Fibroblast of gingiva (primary cell): ENCODE measurements at regions not wholly inside any gene's neighbourhood (a gene's known extent, or its start where the extent isn't known, plus 50 kb on each side); places are given as distances from the start of the nearest gene placed in this dataset.

Source experiments
- DNase-seq: peaks from one replicate; pipeline ENCODE4 v3.0.0-alpha.2; 2011; ENCODE audit warnings: low read depth

DNA sequence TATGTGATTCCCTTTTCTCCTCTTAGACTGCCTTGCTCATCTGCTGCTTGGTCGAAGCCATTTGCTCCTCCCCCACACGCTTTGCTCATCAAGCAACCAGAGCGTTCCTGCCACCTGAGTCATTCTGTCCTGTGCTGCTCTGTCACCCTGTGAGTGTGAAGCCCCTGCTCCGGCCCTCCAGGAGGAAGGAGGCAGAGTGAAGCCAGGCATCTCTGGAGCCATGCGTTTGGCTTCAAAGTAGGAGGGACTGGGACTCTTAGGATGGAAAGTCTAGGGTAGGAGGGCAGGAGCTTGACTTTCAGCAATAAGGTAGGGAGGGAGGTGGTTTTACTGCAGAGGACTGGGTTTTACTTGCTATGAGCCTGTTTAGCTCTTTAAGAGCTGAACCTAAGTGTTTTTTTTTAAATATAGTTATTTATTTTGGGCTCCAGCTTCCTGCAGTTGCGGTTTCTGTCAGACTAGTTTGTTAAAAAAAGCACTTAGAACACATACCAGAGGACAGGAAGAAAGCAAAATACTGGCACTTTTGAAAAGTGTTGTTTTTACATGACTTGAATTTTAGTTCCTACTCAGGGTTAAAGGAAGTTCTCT is 63.6 kb downstream of the SPINK2 start:
- peak; percentile 70 for DNase-seq

DNA sequence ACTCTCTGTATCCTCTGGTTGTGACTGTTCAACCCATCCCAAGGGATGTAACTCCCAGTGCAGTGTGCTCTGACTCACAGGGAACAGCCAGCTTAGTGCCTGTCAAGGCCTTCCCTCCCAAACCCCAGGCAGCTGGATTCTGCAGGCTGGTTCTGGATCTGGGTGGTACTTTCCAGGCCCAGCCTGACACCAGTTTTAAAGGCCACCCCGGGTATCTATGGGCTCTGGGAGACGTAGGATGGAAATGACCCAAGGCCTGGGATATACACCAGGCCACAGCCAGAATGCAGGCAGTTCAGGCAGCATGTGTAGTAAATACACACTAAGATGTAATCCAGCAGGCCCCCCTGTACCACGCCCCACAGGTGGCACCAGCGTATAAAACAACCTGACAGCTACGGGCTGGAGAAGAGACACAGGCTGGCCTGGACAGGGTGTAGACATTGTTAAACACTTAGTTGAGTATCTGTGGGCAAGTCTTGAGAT is 64.2 kb downstream of the SPINK2 start:
- DNase-seq = peak; percentile 30

DNA sequence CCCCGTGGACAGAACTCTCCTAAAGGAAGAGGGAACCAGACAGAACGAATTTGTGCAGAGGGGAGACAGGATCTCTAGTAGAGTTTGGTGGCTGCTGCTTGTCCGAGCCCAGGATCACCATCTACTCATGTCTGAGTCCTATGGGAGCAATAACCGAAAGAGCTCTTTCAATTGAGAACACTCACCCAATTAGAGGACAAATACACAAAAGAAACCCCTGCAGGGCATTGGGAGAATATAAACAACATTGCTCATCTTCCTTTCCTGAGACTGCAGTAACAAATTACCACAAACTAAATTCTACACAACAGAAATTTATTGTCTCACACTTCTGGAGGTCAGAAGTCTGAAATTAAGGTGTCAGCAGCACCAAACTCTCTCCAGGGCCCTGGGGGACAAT is 65.6 kb downstream of the SPINK2 start:
- peak; percentile 16 for DNase-seq

DNA sequence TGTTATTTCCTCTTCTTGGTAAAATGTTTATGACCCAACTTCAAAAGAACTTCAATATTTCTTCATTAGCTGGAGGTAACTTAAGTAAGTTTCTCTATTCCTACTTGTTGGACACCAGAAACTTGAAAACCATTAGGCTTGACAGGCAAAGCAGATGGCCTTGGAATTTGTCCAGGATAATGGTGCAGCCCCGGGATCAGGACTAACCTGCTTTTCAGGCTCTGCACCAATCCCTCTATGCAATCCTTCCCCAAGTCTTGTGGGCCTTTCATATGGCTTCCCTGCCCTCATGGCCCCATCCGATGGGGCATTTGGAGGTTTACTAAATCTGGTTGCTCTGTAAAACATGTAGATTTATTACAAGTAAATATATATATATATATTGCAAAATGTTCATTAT is 68.5 kb downstream of the SPINK2 start:
- no peak for DNase-seq

DNA sequence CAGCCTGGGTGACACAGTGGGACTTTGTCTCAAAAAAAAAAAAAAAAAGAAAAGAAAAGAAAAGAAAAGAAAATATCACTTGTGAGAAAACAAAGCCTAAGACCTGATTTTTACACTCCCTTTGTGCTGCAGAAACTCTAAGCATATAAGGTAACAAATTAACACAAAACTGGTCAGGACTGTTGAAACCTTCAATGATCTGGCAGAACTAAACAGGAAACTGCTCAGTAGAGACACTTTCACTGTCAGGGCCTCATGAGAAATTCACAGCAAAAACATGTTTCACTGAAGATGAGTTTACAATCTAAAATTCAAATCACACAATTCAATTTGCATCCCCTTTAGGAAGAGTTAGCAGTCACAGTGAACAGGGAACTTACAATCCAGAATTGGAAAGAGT is 69.1 kb upstream of the HOPX start:
- no peak for DNase-seq

DNA sequence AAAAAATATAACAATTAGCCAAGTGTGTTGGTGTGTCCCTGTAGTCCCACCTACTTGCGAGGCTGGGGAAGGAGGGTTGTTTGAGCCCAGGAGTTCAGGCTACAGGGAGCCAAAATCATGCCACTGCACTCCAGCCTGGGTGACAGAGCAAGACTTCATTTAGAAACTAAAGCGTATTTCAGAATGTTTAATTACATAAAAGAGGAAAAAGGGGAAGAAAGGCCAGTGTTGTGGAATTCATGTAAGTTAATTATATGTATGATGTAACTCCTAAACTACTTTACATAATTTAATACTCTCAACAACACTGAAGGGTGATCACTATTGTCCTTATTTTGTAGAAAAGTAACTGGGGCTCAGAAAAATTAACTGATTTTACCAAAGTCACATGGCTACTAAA is 67.2 kb upstream of the HOPX start:
- DNase-seq = no peak

DNA sequence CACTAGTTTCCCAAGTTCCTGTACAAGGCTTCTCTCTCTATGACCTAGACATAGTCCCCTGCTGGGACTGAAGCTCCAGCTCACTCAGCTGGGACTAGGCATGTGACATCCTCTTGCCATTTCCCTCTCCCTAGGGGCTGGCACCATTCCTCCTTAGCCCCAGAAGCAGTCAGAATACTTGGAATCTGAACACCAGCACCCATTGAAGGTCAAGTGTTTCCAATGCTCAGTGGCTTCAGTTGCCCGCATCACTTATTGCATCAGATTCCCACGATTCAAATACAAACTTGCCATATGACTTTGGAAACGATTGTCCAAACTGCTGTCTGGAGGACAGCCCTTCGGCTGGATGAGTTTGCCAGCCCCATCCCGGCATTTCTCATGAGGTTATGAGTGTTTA is 65.5 kb upstream of the HOPX start:
- no peak for DNase-seq

DNA sequence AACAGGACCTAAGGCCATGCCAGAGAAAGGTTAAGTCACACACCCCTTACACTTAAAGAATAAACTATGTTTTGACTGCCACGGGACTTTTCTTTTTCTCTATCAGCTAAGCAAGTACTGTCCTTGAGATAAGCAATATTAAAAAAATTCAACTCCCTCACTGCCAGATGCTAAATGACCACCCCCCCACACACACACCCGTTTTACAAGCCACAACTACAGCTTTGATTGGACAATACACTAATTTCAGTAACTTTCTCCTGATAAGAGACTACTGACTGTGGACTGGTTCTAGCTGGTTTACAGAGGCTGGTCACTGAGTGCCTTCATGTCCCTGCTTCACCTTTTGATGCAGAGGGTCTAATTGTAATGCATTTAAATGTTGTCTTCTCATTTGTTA is 63.9 kb upstream of the HOPX start:
- no peak for DNase-seq

DNA sequence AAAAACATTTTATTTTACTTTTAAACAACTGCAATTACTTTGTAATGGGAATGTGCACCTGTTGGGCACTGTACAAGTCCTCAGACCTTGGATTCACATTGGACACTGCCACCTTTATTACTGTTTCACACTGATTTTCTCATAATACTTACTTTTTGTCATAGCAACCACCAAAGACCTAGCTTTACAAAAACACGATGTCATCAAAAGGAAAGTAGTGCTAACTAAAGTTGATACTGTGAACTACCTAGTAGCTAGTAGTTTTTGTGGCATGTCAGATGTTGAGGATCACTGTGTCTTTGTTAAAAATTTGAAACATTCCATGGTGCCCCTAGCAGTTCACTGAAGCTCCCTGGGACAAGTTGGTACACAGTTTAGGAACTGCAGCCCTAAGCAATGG is 62.9 kb upstream of the HOPX start:
- no peak for DNase-seq

DNA sequence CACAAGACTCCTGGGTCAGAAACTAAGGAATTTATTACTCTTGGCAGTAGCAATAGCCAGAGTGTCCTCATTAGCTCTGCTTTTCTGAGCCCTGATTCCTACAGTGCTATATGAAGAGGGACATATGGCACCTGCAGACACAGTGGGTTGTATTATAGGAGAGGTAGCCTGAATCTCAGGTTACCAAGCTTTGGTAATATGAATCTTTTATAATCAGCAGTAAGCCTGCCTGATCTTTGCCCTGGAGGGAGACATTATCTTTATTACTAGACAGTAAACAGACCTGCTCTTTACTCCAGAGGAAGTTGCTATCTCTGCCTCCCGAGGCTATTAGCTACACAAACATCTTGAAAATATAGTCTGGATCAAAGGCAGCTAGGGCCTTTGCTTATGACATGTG is 62.5 kb upstream of the HOPX start:
- DNase-seq = no peak

DNA sequence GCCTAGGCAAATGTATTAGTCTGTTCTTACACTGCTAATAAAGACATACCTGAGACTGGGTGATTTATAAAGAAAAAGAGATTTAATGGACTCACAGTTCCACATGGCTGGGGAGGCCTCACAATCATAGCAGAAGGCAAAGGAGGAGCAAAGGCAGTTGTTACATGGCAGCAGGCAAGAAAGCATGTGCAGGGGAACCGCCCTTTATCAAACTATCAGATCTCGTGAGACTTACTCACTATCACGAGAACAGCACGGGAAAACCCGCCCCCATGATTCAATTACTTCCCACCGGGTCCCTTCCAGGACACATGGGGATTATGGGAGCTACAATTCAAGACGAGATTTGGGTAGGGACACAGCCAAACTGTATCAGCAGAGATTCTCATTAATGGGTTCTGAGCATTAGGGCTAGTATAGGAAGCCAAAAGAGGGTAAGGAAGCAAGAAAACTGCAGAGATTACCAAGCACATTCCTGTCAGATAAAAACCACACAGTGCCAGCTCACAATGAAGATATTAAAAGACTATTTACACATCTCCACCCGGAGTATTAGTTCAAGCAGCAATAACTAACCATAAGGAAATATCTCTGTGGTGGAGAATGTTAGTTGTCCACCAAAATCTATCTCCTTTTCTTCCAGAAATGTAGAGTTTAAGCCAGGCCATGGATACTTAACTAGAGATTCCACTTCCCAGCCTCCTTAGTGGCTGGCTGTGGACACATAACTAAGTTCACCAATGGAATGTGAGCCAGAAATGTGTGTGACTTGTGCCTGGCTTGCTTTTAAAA is 61.2 kb upstream of the HOPX start:
- DNase-seq = no peak

DNA sequence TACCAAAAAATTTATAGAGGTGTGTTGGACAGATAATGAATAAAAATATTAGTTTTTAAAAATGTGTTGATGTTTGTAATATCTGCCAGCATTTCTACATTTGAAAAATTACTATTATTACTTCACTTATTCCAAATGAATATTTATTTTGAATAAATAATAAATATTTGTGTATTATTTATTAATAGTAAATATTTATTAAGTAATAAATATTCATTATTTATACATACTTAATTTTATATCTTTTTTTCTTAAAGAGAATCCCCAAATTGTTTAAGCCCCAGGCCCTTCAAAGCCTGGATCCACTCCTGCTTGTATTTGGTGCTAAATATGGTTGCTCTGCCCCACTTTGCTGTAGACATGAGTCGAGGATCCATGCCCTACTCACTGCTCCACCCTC is 60.5 kb upstream of the HOPX start:
- no peak for DNase-seq

DNA sequence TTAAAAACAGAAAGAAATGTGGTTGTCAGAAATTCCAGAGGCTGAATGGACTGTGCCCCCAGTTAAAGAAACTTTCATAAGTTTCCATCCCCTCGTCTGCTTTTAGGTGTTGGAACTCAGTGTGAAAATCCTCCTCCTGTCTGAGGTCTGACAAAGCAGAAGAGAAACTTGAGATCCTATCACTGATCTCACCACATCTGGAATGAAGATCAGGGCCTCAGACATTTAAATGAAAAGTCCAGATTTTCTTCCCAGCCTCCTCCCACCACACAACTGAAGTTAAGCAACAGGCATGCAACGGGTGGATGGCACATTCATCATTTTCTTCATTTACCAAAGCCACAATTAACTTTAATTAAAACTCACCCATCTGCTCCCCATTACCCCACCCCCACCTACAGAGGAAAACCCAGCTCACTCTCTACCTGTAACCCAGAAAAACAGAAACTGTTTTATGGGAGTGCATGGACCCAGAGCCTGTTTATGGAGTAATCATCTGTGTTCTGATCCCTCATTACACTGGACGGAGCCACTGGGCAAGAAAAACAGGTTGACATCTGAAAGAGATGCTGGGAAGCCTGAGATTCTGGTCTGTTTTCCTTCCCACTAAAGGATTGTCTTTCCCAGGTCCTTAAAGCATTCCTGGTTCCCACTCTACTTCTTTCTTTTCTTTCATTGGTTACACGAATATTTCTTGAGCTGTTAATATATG is 58.1 kb upstream of the HOPX start:
- DNase-seq = peak; percentile 35

DNA sequence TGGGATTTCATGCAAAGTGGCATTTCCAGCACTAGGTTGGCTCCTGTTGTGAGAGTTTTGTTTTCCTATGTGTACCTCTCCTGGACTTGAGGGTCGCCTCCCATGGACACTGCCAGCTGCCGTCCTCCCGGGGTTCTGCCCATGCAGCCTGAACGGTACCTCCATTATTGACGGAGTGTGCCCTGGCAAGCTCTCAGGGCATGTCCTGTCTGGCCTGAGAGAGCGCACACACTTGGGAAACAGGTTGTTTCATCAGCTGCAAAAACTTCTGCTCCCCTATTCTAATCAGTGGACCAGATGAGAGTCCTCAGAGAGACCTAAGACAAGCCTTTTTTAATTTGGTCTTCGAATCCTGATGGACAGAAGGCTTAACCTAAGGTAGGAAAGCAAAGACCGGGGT is 56.6 kb upstream of the HOPX start:
- no peak for DNase-seq

DNA sequence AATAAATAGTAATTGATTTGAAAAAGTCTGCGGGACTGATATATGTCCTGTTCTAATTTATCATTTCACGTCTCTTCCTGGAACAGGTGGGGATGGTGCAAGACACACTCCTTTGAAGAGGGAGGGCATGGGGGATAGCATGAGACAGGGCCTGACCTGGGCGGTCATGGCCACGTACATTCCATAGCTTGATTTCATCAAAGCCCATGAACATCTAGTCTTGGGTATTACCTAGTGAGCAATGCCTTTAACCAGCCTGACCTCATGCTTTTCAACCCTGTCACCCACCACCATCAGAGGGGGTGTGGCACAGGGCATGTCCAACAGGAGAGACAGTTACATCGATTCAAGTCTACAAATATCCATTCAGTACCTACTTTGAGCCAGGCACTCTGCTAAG is 52.3 kb upstream of the HOPX start:
- DNase-seq = no peak

DNA sequence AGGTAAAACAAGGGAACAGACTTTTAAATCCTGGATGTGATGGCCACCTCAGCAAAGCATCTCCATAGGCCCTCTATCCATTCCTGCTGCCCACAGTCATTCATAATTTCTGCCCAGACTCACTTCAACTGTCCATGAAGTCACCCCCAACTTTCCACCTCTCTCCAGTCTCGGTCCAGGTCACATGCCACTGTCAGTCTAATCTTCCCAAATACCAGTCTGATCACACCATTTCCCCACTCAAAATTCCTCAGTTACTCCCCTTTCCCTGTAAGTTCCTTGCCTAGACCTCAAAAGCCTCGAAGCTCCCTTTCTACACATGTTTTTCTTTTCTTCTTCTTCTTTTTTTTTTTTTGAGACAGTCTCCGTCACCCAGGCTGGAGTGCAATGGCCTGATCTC is 51.2 kb upstream of the HOPX start:
- DNase-seq = no peak

DNA sequence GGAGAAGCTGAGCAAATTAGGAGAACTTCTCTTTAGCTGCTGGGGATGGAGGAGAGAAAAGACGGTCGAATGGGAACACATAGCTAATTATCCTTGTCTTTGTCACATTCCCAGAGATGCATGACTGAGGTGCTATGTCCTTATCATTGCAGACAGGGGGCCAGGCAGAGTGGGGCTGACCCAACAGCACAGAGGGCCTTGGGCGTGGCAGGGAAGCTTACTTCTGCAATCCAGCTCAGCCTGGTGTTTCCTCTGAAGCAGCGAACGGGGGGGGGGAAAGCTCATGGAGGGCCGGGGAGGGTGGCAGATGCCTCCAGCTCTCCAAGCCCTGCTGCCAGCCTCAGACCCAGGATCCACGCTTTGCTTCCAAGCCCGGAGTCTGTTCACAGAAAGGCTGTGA is 50.8 kb upstream of the HOPX start:
- no peak for DNase-seq
